DMS53 (cell line): ENCODE measurements at regions not wholly inside any gene's neighbourhood (a gene's known extent, or its start where the extent isn't known, plus 50 kb on each side); places are given as distances from the start of the nearest gene placed in this dataset.

Source experiments
- DNase-seq: peaks from one replicate; lab custom pipeline; 2025; lab: John Stamatoyannopoulos, UW

GRCh38 chr1:200354243-200354642 is 55.6 kb downstream of the ZNF281 start:
- no peak for DNase-seq

DNA sequence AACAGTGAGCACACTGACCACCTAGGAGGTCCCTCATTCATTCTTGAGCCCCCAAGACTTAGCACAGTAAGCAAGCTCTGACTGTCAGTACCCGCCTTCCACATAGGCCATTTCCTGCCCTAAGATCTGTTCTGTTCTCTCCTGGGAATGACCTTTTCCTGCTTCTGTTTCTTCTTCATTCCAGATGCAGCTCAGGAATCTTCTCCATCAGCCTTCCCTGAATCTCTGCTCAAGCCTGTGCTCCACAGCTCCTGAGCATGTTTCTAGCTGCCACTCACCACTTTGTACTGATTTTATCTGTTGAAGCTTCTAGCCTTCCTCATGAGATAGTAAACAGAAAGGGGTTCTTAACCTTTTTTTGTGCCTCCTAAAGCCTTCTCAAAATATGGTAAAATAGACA is 56.6 kb downstream of the ZNF281 start:
- no peak for DNase-seq

- peak; percentile 24 for DNase-seq
Observed at GRCh38 chr1:200351826-200352549, 57.8 kb downstream of the ZNF281 start.

- no peak for DNase-seq
Observed at GRCh38 chr1:200351425-200351824, 58.4 kb downstream of the ZNF281 start.

- DNase-seq: no peak
Observed at GRCh38 chr1:200346700-200347099, 63.1 kb downstream of the ZNF281 start.

- no peak for DNase-seq
Observed at GRCh38 chr1:200345520-200345919, 64.3 kb downstream of the ZNF281 start.

- DNase-seq: no peak
Observed at GRCh38 chr1:200343874-200344273, 66.0 kb downstream of the ZNF281 start.

GRCh38 chr1:200342511-200343311 is 67.1 kb downstream of the ZNF281 start:
- no peak for DNase-seq

- no peak for DNase-seq
Observed at GRCh38 chr1:200338451-200338850, 71.4 kb downstream of the ZNF281 start.

- no peak for DNase-seq
Observed at GRCh38 chr1:200337831-200338230, 72.0 kb downstream of the ZNF281 start.

GRCh38 chr1:200337410-200337809 is 72.4 kb downstream of the ZNF281 start:
- DNase-seq: no peak

DNA sequence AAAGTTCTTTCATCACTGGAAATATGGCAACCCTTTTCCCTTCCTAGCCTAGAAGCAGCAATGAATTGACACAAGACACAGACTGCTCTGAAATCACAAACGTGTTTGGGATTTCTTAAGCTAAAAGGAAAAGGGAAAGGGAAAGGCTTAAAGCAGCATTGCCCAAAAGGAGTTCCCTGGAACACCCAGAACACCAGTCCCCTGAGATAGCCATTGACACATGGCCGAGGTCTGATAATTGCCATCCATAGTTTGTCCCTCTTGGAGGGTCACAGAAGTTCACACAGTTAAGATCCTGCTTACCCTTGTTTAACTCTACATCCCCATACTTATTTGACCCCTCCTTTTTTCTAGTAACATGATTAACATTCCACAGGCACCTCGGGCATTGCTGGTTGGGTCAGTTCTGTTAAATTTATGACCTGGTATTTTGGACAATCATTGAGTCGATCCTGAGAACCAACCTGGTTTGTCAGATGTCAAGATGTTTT is 72.9 kb downstream of the ZNF281 start:
- no peak for DNase-seq

- DNase-seq: peak; percentile 38
Observed at GRCh38 chr1:200336101-200336845, 73.6 kb downstream of the ZNF281 start.

- peak; percentile 81 for DNase-seq
Observed at GRCh38 chr1:200334661-200335256, 75.1 kb downstream of the ZNF281 start.

GRCh38 chr1:200333329-200333728 is 76.5 kb downstream of the ZNF281 start:
- DNase-seq: no peak

GRCh38 chr1:200332716-200333115 is 77.1 kb downstream of the ZNF281 start:
- DNase-seq: no peak

GRCh38 chr1:200330741-200331428 is 79.0 kb downstream of the ZNF281 start:
- DNase-seq: no peak

DNA sequence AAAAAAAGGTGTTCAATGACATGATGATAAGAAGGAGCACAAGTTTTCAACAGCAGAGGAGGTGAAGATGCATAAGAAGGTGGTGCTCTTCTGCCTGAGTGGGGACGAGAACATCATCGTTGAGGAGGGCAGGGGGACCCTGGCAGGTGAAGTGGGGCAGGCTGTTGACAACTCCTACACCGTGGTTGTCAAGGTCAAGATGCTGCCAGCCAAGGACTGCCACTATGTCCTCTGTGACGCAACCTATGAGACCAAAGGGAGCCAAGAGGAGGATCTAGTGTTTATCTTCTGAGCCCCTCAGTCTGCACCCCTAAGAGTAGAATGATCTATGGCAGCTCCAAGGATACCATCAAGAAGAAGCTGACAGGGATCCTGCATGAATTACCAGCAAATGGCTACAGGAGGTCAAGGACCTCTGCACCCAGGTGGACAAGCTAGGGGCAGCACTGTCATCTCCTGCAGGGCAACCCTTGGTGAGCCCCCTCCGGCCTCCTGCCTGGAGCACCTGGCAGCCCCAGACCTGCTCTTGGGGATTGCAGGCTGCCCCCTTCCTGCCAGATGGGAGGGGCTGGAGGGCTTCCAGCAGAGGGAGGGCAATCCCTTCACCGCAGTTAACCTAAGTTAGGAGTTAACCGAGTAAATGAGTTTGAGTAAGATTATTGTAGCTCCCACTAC is 80.5 kb downstream of the ZNF281 start:
- DNase-seq: no peak

DNA sequence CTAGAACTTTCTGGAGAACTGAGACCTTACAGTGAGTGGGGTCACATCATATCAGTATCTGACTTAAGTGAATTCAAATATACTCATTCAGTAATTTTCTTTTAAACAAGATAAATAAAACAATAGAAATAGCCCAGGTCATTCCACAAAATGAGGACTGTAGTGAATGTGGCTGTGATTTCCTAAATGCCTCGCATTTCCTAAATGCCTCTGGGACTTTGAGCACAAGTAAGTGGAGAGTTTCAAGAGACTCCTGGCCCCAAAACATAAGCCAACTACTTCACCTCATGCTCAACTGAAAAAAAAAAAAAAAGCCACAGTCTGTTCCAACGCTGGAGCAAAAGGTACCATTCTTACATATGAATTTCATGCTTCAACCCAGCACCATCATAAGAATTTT is 81.5 kb downstream of the ZNF281 start:
- no peak for DNase-seq

GRCh38 chr1:200323856-200324400 is 85.9 kb downstream of the ZNF281 start:
- no peak for DNase-seq

- no peak for DNase-seq
Observed at GRCh38 chr1:200319148-200319547, 90.7 kb downstream of the ZNF281 start.
